HG02973 (cell line): ENCODE measurements at regions not wholly inside any gene's neighbourhood (a gene's known extent, or its start where the extent isn't known, plus 50 kb on each side); places are given as distances from the start of the nearest gene placed in this dataset.

ENCODE experiments used
- ATAC-seq: cut with Tn5 transposase; IDR thresholded peaks from one replicate; pipeline ENCODE4 v1.9.1; 2021; ENCODE audit warnings: moderate library complexity; ENCODE audit not compliant: unreplicated experiment

DNA sequence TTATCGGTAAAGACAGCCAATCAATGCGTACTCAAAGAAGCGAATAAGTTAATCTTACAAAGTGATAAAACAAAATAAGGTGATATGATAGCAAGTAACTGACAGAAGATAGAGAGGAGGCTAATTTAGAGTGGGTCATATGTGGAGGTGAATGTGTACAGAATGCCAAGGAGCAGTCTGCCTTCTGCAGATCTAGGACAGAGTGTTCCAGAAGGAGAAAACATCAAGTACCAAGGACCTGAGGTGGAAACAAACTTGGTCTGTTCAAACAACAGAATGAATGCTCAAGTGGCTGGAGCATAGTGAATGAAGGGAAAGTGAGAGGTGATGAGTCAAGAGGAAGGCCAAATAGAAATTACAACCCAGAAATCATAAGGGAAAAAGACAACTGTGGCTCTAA lies 170.3 kb upstream of the BMP4 start:
- ATAC-seq, result no peak

DNA sequence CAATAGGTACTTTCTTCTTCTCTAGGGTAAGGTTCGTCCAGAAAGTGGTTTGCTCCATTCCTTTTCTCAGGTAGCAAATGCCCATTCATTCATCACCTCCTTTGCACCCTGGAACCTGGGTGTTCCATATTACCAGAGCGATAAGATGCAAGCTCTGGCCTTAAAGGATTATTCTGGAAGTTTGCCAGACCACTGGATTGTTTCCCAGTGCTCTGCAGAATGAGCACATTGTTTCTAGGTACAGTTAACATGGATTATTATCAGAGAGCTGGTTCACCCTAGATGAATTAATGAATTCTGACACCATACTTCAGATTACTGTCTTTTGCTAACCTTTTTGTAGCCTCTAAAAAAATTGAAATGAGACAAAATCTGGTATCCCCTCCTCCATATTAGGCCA lies 170.9 kb upstream of the BMP4 start:
- no peak for ATAC-seq

DNA sequence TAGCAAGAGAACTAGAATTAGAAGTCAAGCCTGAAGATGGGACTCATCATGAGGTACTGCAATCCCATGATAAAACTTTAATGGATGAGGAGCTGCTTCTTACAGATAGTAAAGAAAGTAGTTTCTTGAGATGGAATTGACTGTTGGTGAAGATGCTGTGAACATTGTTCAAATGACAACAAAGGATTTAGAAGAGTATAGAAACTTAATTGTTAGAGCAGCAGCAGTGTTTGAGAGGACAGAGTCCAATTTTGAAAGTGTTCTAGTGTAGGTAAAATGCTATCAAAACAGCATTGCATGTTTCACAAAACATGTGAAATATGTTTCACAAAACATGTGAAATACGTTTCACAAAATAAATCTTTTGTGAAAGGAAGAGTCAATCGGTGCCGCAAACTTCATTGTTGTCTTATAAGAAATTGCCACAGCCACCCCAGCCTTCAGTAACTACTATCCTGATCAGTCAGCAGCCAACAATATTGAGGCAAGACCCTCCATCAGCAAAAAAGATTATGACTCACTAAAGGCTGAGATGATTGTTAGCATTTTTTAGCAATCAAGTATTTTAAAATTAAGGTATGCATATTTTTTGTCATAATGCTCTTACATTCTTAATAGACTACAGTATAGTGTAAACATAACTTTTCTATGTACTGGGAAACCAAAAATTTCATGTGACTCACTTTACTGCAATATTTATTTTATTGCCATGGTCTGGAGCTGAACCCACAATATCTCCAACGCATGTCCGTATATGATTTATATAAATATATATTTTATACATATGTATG lies 173.4 kb upstream of the BMP4 start:
- no peak for ATAC-seq

DNA sequence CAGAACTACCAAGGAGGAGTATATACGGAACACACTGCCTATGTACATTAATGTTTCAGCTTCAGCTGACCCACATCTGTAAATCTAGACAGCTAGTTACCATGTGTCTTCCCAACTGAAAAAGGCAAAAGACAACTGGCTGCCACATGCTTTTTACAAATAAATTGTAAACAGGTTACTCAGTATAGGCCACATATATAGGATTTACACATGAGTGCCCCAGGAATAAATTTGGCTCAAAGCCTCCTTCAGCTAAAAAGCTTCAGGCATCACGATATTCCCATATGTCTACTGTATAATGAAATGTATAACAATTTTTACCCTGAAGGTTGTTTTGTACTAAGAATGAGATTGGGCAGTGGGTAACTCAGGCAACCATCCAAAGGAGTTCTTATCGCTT lies 175.9 kb upstream of the BMP4 start:
- ATAC-seq, result no peak

DNA sequence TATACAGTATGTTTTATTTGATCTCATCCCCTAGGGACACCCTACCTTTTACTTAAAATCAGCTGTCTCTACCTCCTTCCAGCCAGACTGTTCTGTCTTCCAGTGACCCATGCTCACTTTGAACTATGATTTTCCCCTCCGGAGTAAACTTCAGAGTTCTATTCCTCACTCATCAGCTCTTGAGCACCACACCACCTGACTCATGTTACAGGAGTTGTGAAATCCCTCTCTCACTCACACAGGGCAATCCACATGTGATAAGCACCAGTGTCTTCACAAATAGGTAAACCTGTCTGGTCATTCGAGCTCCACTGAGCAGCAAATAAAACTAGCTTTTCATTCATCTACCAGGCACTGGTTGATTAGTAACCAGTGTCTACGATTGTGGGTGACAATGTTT lies 177.3 kb upstream of the BMP4 start:
- ATAC-seq, result no peak

DNA sequence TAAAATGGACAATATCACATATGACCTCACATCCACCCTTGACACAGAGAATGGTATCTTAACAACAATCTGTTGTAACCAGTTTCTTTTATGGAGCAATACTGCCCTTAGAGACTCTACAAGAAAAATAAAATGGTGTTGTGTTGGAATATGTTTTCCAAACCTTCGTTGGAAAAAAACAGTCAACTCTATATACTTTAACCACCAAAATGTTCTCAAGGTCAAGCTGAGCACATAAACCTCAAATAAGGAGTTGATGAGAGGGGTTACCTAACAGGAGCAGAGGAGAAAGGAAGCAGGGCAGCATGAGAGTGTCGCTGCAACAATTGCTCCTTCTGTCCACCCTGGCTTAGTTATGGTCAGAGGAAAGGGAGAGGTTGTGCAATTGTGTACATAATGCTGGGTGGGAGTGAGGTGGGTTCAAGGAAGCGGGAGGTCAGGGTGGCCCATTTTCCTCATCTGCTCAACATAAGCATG lies 179.2 kb upstream of the BMP4 start:
- ATAC-seq, result no peak

DNA sequence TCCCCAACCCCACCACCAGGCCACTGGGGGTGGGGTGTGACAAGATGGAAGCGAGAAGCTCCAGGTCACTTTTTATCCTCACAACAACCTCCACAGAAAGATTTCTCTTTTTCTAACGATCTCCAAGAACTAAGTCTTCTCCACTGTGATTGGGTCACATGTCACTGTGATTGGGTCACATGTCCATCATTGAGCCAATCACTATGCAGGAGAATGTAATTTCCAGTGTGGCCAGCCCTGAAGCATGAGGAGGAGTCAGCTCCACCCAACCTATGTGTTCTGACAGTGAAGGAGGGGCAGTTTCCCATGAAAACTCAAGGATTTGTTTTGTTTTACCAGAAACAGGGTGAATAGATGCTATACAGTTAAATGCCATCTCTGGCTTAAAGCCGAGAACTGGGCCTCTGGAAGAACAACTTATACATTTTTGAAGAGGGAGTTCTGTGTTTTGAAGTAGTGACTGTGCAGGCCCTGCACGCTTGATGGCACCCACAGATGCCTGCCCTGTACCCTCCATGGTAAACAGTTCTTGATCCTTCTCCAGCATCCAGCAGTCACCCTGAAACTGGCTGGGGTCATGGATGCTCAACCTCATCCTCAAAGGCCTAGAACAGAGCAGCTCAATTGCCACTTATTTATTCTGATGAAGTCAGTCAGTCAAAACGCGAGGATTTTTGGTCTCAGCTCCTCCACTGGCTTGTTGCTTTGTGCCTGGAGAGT lies 180.4 kb upstream of the BMP4 start:
- no peak for ATAC-seq

DNA sequence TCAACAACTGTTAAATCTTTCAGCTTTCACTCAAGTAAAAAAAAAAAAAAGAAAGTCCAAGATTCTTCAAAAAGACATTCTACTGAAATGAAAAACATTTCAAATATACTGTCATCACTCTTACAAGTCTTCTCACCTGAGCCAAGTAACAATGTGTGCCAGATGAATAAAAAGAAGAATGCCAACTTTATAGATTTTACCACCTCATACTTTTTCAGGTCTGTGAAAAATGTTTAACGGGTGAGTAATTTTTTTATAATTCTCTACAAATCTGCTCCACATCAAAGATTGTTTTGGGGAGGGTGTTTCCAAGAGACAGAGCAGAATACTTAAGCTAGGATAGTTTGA lies 181.0 kb upstream of the BMP4 start:
- ATAC-seq, result no peak

DNA sequence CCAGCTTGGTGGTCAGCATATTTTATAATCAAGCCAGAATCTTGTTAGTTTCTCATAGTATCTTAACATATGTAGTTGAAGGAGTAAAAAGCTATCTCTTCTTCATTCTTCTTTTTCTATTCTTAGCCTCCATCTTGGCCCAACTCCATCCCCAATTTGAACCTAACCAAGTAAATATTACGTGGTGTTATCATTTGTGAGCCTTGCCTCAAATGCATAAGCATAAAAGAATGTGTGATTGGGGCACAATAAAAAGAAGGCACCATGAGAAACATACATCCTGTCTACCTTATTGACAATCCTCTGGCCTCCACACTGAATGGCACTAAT lies 181.4 kb upstream of the BMP4 start:
- no peak for ATAC-seq

DNA sequence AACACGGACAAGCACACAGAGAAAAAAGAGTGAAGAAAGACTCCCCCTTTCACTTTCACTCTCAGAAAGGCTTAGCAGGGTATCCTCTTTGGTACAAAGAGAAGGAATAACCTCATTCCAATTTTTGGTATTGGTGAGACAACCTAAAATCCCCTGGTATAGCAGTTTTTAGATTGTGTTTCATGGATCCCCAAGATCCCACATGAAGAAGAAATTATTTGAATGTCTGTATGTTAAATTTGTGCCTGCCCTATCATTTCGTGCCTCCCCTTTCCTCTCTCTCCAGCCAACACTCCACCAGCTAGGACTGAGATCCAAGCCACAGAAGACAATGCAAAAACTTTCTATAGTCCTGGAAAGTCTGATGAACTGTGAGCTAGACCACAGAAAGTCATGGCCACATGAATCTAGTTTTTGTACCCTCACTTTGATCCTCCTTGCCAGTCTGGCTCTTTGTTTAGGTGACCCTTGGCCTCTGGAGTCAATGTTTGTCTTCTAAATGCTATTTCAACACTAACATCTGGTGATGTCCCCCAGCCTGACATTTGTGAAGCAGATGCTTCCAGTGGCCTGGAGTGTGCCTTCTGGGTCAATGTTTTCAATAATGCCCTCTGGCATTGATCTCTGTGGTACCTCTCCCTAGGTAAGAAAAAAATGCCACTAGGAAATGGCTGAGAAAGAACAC lies 181.9 kb upstream of the BMP4 start:
- ATAC-seq, result no peak

DNA sequence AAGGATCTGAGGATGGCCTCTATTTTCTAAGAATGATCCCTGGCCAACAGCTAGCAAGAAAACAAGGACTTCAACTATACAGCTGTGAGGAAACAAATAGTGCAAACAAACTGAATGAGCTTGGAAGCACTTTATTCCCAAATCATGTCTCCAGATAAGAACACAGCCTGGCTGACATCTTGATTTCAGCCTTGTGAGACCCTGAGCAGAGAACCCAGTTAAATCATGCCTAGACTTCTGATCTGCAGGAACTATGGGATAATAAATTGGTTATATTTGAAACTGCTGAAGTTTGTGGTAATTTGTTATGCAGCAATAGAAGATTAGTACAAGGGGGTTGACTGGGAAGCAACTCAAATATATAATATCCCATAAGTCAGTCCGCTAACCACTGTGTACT lies 183.9 kb upstream of the BMP4 start:
- no peak for ATAC-seq

DNA sequence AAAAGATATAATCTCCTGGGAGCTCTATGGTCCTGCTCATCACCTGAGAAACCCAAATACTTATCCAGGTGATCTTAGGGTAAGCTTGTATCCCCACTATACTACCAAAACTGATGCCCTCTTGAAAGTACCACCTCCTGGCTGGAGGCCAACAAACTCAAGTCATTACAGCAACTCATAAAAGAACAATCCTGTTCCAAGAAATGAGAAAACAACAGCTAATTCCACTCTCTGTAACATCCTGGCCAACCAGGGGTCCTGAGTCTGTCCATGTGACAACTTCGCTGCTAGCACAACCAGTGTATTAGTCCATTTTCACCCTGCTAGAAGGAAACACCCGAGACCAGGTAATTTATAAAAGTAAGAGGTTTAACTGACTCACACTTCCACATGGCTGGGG lies 190.0 kb upstream of the BMP4 start:
- no peak for ATAC-seq

DNA sequence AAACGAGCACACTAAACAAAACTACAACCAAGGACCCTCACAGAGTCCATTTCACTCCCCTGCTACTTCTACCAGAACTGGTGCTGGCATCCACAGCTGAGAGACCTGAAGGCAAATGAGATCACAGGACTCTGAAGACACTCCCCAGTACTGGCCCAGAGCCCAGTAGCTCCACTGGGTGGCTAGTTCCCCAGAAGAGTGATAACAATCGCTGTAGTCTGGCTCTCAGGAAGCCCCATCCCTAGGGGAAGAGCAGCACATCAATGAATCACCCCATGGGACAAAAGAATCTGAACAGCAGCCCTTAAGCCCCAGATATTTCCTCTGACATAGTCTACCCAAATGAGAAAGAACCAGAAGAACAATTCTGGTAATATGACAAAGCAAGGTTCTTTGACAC lies 190.7 kb upstream of the BMP4 start:
- ATAC-seq, result no peak

DNA sequence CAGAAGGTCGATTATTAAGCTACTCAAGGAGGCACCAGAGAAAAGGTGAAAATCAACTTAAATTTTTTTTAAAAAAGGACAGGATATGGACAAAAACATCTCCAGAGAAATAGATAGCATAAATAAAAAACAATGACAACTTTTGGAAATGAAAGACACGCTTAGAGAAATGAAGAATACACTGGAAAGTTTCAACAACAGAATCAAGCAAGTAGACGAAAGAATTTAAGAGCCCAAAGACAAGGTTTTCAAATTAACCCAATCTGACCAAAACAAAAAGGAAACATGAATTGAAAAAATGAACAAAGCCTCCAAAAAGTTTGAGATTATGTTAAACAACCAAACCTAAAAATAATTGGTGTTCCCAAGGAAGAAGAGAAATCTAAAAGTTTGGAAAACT lies 191.1 kb upstream of the BMP4 start:
- no peak for ATAC-seq

DNA sequence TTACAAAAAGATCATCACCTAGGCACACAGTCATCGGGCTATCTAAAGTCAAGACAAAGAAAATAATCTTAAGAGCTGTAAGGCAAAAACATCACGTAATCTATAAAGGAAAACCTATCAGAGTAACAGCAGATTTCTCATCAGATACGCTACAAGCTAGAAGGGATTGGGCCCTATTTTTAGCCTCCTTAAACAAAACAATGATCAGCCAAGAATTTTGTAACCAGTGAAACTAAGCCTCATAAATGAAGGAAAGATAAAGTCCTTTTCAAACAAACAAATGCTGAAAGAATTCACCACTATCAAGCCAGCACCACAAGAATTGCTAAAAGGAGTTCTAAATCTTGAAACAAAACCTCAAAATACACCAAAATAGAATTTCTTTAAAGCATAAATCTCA lies 191.6 kb upstream of the BMP4 start:
- ATAC-seq, result no peak

DNA sequence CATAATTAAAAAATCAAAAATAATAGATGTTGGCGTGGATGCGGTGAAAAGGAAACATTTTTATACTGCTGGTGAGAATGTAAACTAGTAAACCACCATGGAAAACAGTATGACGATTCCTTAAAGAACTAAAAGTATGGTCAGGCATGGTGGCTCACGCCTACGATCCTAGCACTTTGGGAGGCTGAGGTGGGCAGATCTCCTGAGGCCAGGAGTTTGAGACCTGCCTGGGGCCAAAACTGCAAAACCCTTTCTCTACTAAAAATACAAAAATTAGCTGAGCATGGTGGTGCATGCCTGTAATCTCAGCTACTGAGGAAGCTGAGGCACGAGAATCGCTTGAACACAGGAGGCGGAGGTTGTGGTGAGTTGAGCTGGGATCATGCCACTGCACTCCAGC lies 195.7 kb upstream of the BMP4 start:
- ATAC-seq, result no peak

DNA sequence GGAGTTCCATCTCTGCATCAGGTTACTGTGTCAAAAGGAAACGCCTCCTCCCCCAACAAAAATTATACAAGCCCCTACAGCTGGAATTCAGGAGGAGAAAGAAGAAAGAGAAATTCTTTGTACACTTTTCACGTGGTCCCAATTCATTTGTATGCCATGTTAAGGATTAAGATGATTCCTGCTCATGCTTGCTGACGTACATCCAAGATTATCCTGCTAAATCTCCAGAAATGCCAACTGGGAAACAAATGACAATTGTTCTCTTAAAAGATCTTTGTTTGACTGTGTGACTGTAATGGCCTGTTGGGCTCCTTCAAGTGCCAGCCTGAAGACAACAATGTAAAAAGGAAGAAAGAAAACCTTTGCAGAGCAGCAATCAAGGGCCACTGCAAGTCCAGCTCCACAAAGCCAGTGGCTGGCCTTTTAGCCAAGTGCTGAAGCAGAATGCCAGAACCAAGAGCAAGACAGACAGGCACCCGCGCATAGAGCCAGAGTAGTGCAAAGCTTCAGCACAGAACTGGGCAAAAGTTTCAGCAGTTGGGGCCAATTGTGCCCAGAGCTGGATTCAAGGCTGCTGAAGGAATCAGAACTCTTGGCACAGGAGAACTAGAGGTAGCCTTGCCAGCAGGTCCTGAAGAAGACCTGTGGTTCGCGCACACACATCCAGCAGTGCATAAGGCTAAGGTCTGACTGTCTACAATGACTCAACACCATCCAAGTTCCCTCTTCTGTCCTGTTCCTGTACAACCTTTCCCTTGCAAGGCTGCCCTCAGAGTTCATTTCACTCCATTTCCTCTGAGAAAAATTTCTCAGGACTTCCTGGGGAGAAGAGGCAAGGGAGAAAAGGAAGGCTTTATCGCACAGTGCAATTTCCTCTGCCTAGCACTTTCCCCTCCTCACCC lies 209.7 kb upstream of the BMP4 start:
- ATAC-seq, result no peak

DNA sequence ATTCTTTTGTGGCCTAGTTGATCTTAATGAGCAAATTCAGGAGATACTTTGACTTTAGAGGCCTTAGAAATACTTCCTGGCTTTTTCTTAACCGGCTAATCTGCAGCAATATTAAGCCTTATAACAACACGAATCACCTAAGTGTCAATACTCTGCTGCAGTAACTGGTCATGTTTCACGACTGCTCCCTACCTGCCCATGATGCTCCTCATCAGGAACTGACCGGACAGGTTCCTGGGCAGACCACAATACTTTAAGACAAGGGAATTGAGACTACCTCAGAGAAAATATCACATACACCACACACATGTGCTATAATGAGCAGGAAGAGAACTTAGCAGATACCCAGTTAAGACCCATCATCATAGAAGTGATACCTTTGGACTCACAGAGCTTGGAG lies 211.9 kb upstream of the BMP4 start:
- ATAC-seq, result no peak

DNA sequence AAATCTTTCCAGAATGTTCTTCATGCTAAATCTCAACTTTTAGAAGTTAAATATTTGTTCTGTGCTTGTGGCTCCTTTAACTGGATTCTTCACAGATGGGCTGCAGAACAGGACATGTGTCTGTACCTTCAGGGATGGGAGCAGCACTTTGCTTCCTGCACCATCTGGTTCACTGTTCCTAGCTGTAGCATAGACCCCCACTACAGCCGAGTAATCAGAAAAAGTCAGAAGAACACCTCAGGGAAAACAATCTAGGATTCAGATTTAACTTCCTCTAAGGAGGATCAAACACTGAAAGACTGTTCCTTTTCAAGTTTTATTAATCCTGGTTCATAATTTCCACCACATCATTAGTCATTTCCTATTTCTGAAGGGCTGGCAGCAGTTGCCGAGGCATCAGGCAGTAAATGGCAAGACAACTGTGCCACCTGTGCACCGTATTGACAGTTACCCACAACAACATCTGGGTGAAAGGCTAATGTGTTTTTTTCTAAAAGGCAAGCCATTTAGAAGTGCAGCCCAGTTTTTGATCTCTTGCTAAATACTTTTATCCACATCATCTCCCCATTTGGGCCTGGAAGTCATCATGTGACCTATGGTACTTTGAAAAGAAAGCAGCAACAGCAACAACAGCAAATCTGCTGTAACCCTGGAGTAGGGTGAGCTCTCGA lies 212.8 kb upstream of the BMP4 start:
- ATAC-seq, result no peak

DNA sequence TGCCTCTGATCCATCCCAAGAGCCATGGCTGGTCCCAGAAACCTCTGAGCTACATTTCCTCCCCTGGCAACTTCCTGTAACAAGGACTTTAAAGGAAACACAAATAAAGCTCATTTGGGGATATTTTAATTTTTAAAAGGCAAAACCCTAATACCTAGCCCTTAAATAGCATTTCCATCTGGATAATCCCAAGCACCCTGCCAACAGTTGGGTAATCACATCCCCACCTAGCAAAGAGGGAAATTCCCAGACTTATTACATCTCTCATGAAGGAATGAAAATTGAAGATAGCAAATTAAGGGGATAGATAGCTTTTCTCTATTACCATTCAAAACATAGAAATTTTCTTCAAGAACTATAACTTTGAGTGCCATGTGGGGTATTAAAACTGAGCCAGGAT lies 213.7 kb upstream of the BMP4 start:
- ATAC-seq, result no peak

DNA sequence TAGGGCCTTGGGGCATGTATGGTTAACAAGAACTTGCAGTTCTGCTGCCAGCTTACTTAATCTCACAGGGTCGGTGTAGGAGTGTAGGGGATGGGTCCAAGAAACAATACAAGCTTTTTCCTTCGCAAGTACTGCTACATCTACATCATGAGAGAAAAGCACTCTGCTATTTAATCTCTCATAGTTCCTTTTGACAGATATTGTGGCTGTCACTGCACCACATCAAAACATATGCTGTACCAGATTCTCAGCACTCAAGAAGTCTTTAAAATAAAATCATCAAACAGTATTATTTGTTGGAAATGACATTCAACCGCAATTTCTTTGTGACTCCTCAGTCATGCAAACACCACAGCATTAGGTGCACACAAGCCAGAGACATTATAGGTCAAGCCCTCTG lies 215.5 kb upstream of the BMP4 start:
- ATAC-seq, result no peak
